NCI-H2029 treated with DMSO at 0.1 percent for 48 hours (cell line): ENCODE measurements at regions not wholly inside any gene's neighbourhood (a gene's known extent, or its start where the extent isn't known, plus 50 kb on each side); places are given as distances from the start of the nearest gene placed in this dataset.

Experiments used
- DNase-seq: peaks from one replicate; lab custom pipeline; 2025; lab: John Stamatoyannopoulos, UW

DNA sequence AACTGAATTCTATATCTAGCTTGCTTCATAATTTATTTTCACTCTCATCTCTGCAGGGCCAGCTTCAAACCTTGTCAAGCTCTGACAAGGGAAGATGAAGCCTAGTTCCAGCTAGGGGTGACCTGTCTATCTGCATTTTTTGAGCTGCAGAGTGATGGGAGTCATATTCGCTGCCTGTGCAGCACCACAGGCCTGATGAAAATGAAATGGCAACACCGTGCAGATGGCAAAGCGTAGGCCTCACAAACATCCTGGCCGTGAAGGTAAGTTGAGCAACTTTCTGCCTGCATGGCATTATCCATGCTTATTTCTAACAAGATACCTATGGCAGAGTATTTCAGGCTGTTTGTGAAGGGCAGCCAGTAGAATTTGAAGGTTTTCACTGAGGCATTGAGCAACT is 86.4 kb upstream of the C1QTNF9B start:
- no peak for DNase-seq

DNA sequence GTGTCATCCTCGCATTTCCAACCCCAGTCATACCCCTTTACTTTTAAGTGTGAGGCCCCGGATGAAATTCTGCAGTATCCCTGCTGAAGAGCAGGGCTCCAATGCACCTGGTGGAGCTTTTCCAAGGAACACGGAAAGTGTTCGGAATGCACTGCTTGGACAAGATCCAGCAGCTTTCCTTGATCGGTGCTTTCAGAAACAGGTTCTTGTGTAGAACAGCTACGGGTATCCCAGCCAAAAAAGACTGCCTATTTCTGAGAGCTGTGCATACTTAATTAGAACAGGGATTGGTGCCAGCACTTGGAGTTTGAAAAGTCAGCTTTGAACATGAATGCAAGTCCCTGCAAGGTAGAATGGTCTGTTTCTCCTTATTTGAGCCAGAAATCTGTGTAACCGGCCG is 87.2 kb upstream of the C1QTNF9B start:
- DNase-seq = no peak

DNA sequence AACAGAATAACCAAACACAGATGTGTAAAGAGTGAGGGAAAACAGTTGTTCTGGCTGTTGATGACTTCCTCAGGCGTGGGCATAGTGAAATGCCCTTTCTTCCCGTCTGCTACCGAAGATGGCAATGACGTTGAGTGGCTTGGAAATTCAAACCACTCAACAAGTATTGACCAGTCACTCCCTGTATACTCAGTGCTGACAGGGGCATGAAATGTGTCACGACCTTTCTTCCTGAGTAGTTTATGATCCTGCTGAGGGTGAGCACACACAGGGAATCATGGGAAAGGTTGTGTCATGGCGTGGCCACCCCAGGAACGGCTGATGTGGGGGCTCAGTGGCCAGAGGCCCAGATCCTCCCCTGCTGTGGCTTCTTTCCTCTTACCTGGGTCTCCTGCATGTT is 87.8 kb upstream of the C1QTNF9B start:
- DNase-seq = no peak

DNA sequence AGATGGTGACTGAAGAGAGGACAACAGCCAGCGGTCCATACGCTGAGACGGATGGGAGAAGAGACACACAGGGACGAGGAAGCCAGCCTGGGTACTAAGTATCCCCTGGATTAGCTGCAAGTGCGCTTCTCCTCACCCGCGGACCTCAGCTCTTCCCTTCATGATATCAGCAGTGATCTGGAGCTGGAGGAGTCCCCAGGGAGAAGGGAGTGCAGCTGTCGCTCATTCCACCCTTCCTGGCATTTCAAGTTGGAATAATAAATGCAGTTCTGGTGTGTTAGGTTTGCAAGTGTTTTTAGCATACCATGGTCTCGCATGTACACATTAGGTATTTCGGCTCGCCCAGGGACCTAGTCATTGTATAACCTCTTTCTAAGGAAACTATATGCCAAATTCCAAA is 88.5 kb upstream of the C1QTNF9B start:
- DNase-seq = no peak

DNA sequence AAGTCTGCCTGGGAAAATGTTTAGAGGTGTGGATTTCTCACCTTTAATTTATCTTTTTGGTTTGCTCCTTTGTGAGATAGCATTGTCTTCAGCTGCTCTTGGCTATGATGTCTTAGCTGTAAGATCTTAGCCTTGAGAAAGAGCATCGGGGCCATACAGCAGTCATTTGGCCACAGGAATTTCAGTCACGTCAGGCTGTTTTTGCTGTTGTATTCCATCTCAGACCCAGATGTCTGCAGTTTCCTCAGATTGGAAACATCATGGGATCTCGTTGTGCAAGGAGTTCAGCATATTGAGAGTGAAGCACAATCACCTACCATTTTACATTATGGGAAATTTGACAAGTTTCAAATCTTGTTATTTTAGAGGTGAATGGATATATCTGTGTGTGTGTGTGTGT is 89.3 kb upstream of the C1QTNF9B start:
- DNase-seq = no peak

DNA sequence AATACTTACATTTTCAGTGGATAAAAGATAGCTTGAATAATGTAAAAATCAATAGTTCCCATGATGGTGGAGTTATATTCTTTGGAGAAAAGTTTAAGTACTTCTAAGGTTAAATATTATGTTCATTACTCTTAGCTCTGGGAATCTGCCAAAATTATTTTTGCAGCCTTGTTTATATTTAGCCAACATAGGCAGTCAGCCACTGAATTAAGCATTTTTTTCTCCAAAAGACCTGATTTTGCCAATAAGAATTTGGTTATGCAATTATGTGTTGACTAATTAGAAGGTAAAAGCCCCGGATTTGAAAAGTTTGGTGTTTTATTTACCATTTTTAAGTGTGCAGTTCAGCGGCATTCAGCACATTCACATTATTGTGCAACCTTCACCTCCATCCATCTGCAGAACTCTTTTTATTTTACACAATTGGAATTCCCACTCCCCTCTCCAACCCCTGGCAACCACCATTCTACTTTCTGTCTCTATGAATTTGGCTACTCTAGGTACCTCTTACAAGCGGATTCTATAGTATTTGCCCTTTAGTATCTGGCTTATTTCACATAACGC is 90.1 kb upstream of the C1QTNF9B start:
- DNase-seq = no peak

DNA sequence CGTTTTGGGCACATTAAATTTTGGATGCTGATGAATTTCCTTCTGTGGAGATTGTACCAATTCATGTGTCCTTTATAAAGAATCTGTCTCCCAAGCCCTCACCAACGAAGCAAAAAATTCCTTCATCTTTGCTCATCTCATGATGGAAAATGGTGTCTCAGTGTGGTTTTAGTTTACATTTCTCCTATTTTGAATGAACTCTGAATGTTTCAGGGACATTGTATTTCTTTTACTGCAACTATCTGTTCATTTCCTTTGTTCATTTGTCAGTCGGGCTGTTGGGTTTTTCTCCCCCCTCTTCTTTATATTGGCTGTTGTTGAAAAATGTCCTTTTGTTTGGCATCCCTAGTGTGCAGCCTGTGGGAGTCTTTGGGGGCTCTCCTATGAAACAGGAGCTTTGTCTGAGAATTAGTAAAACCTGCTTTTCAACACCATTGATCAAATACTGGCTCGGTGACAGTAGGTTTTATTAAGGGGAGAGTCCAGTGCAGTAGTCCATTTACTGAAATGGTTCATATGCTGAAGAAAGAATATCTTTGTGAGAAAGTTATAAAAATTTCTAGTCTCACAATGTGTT is 91.3 kb upstream of the C1QTNF9B start:
- no peak for DNase-seq

DNA sequence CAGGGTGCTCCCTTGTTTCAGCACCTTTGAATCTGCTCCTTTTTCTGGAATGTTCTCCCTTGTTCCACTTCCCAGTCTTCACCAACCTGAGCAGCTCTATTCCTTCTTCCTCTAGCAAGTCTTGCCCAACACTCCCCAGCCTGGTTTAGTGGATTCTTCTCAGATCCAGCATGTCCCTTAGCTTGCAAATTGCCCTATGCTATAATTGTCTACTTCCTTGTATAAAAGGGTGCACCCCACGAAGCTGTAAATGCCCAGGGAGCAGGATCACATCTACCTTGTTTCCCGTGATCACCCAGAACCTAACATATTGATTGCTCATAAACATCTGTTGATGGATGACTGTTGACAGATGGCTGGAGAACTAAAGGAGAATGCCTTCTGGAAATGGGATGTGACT is 93.2 kb upstream of the C1QTNF9B start:
- DNase-seq = no peak

DNA sequence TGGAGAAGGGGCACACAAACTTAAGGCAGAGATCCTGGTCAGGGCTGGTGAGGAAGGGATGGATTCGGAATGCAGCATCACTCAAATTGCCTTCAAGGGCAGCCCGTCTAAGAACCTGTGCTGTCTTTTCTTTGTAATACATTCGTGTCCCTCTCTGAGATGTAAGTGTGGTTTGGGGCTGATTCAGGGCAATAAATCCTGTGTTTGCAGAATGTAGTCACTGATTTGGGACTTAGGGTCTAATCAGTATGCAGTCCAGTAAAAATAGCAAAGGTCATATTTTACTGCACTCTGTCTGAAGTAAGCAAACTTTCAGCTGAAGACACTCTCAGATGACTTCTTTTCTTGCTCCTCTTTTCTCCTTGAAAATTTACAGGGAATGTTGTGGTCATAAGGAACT is 93.8 kb upstream of the C1QTNF9B start:
- no peak for DNase-seq

DNA sequence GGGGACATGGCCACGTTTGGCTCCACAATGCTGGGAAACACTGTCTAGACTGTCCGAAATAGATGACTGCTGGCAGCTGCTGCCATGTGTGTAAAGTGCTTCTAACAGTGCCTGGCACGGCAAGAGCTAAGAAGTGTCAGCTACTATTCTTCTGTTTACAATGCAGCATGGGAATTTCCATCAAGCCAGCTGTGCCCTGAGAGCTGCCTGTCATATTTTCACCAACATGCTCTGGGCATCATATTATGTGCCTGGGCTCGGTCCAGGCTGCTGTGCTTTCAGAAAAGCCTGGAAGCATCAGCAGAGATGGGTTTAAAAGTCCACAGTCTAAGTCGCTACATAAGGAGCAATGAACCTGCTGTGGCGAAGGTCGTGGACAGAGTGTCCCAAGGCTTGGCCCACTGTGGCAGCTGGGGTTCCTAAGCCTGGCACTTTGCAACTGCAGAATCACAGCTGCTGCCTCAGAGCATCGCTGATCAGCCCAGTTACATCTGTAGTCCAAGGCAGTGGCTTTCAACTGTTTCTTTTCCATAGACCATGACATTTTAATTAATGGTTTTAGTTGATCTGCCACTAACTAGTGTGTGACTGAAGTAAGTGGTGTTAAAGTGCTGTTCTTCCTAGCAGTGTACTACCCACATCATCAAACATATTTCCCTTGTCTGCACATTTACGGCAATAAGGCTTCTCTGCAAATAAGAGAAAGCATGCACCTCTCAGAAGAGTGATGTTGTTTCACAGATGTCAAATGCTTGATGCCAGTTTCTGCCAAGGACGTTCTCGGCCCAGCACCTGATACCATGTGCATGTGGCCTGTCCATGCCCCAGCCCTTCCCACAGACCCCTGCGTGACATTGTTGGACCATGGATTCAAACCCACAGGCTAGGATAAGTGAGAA is 95.7 kb upstream of the C1QTNF9B start:
- no peak for DNase-seq

DNA sequence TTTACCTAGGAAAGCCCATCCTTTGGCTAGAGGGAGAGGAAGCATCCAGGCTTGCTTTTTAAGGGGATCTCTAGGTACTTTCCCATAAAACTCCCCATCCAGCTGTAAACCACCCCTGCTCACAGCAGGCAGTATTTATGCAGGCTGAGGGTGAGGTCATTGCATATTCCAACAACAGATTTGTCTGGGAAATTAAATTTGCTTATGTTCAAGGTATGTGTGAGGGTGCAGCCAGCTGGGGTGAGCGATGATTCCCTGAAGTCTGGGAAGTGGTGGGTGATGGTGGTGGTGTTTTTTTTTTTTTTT is 96.3 kb upstream of the C1QTNF9B start:
- DNase-seq = no peak

DNA sequence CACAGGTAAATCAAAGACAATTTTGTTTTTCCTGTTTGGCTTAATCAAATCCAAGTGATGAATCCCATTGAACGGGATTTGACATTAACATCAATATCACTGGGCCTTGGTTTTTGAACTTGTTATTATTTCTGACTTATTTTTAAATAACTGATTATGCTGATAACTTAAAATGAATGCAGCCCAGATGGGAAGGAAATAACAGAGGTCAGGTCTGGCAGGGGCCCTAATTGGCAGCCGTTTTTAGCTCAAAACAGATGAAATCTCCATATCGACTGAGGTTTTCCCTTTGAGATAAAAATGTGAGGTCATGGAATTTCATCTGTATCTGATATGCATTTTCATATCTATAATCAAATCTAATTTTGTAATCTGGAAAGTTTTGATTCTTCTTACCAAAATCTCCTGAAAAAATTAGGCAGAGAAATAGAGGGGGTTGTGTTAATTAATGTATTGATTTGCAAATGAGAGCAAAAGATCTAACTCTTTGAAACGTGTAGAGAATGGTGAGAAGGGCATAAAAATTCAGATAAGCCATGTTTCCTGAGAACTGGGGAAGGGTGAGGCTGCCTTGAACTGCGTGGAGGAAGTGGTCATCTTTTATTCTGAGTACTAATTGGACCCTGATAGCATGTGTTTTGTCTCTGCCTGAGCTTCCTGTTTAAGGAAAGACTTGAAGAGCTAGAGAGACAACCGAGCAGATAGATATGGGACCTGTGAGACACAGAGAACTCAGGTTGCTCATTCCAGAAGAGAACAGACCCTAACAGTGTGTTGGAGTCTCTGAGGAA is 98.2 kb upstream of the C1QTNF9B start:
- no peak for DNase-seq

DNA sequence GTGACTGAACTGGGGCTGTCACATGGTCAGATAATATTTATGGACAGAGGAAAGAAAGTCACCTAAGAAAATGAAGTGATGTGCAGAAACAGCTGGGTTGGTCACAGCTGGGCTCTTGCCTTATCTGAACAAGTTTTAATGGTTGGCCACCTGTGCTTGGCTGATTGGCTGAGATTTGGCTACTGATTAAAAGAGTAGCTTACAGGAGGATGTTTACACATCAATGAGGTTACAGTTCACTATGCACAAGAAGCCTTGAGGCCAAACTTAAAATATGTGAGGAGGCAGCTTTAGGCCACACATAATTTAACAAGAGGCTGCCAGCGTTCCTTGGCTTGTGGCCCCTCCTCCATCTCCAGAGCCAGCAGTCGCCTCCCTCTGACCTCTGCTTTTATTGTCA is 99.2 kb upstream of the C1QTNF9B start:
- DNase-seq = no peak

DNA sequence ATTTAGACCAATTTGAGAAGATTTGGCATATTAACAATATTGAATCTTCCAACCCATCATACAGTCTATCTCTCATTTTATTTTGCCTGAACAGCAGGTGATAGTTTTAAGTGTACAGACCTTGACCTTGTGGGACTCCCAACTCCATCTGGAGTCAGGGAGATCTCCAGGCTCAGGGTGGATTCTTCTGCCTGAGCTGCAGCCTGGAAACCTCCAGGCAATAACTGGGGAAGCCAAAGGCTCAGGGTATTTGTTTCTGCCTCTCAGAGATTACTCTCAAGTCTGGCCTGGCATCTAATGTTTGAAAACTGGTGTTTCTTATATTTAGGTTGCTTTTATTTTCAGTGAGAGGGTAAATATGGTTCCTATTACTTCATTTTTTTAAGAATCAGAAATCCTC is 102.1 kb upstream of the C1QTNF9B start:
- no peak for DNase-seq

DNA sequence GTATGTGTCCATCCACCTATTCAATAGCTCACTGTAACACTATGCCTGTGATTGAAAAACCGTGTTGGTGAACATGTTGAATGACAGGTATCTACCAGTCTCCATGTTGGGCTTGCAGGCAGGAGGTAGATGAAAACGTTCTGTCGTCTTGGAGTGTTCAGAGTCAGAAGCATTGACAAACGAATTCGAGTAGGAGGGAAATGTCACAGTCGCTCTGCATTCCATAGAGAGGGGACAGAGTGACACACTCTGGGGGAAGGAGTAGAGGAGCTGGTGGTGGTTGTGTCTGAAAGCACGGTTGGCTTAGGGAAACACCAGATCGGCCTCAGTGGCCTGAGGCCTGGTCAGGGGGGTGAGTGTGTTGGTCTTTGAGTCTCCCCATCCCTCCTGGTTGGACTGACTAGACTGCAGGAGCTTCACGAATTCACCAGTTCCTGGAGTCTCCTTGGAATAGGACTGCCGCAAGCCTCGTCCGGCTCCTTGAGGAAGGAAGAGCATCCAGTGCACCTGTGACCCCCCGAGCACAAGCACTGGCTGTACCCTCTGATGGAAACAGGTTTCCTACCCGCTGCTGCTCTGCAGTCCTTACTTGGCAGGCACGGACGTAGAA is 105.0 kb upstream of the C1QTNF9B start:
- DNase-seq = no peak

DNA sequence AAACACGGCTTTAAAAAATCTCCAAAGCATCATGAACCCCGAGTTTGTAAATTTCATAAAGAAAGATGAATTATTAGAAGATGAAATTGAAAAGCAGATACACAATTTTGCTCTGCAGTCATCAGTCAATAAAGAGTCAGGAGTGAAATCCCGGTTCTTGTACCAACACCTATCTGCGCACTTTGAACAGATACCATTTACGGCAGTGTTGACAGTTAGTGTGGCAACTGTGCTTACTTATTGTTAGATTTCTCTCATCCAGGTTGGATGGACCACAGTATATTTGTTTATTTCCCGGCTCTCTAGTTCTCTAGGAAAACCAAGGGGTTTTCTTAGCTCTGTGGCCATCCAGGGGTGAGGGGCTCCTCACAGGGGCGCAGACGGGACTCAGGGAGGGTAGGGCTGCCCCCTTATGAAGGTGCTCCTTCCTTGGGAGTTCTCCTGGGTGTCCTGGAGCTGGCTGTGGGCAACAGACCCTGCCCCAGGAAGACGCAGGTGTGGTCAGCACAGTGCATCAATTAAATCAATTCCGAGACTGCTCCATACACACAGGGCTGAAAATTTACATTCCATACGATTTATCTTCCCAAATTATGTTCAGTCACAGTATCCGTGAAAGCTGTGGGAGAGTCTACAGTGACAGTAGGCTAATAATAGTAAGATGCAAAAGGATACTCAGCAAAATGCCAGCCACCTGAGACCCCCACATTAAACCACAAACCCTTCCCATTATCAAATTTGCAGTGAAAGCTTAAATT is 107.0 kb upstream of the C1QTNF9B start:
- DNase-seq = no peak

DNA sequence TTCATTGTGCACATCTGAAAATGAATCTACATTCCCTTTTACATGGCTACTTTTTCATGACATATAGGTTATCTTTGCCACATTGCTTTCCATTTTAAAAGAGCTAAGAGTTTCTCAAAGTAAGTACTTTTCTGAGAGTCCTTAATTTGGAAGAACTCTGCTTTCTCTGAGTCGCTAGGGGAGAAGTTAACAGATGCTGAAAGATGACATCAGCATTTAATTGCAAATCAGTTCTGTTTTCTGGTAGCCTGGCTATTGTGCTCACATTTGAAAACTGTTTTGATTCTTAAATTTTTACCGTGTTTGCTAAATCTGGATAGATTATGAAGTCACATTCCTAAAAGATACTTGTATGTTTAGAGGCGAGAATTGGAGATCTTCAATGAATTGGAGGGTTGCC is 107.7 kb upstream of the C1QTNF9B start:
- no peak for DNase-seq

DNA sequence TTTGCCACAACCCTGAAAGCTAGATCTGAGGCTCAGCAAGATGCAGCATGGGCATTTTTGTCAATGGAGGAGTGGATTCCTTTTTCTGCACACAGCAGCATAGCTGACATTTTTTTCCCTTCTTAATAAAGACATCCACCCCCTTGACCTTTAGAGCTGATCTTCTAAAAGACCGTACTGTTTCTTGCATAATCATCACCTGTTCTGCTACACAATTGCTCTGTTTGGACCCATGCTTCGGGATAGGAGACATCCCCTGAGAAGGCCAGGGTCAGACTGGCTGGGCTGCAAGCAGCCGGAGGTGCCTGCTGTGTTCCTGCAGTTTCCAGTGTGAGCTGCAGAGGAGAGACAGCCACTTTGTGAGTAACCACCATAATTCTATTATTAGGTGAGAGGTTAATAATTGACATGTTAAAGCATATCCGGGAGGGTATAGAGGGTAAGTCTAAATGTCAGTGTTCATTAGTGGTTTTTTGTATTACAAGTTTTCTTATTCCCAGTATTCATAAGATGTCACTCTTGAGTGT is 108.5 kb upstream of the C1QTNF9B start:
- no peak for DNase-seq

DNA sequence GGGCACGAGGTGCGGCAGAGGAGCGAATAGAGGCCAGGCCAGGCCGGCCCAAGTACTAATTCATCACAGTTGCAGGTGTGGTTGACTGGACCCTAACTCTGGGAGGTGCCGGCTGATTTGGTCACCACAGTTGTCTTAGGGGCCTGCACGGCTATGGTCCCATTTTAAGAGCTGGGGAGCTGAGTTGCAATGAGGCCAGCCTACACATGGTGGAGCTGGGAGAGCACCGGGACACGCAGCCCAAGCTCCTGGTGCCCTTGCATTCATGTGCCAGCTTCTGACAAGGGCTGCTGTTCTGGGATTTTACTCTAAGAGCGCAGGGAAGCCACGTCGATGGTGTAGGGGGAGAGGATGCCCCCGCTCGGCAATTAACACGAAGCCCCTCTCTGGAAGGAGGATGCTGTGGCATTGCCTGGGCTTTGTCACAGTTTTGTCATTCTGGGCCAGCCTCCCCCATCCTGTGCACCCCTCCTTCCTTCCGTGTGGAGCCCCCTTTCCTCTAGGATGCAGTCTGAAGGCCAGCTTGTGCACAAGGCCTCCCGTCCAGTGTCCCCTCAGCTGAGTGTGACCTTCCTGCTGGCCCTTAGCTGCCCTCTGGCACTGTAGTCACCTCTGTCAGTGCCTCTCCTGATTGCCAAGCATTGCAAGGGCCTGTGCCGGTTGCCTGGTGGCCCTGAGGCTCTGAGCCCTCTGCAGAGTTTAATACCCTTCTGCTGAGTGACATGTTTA is 109.4 kb upstream of the C1QTNF9B start:
- no peak for DNase-seq

DNA sequence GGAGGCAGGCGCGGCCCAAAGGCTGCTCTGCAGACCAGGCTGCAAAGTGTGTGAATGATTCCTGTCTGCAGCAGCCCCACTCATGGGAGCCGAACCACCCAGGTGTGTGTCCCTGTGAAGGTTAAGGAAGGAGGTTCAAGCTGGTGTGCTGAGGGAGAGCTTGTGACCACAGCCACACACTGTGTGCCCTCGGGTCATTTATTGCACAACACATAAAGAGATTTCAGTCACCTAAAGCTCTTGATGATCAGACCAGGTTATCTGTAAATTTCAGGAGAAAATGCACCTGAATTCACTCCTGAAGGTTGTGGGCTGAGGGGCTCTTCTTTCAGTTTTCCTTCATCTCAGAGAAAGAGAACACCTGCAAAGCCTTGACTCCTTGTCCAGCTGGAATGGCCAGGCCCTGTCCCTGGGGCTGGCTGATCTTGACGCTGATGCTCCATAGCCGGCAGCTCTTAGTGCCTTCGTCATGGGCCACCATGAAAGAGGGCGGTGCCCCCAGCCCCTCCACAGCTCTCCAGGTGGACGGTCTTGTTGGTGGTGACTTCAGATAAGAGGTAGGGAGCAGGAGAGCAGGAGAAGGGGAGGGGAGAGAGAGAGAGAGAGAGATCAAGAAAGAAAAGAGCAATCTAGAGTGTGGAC is 110.8 kb upstream of the C1QTNF9B start:
- DNase-seq = no peak
